H1 (cell line): ENCODE measurements at regions not wholly inside any gene's neighbourhood (a gene's known extent, or its start where the extent isn't known, plus 50 kb on each side); places are given as distances from the start of the nearest gene placed in this dataset.
"Not testable (repeated sequence)": the region's sequence is repeated elsewhere in the genome, so short reads cannot be mapped to it uniquely, and the experiment has no call there.

Experiments used
- CTCF ChIP-seq, 3 experiments: IDR thresholded peaks; 1 replicate in 2 of 3; 2 replicates in 1 of 3; pipeline versions ENCODE4 v1.5.1 to v1.6.1; 2011; ENCODE audit warnings: low read length in 3 of 3, mild to moderate bottlenecking in 3 of 3, inconsistent platforms in 2 of 3, low read depth in 1 of 3, moderate library complexity in 1 of 3; ENCODE audit not compliant: insufficient read depth in 1 of 3; ENCODE audit errors: control extremely low read depth in 1 of 3
- EP300 ChIP-seq, 2 experiments: IDR thresholded peaks; 1 replicate in 1 of 2; 2 replicates in 1 of 2; pipeline ENCODE4 v1.6.1; 2011 to 2012; ENCODE audit warnings: low read depth in 2 of 2, low read length in 2 of 2, mild to moderate bottlenecking in 2 of 2, borderline replicate concordance in 1 of 2, inconsistent platforms in 1 of 2, moderate library complexity in 1 of 2
- GABPA ChIP-seq: IDR thresholded peaks from 2 replicates; pipeline ENCODE4 v1.6.1; 2011; ENCODE audit warnings: mild to moderate bottlenecking, low read length, moderate library complexity, borderline replicate concordance; ENCODE audit not compliant: insufficient read depth
- POLR2A ChIP-seq, 2 experiments: IDR thresholded peaks; 1 replicate in 1 of 2; 2 replicates in 1 of 2; pipeline ENCODE4 v1.6.1; 2011; ENCODE audit warnings: low read depth in 2 of 2, low read length in 2 of 2, mild to moderate bottlenecking in 2 of 2; ENCODE audit errors: control extremely low read depth in 1 of 2
- RFX5 ChIP-seq: IDR thresholded peaks from 2 replicates; pipeline ENCODE4 v1.6.1; 2011; ENCODE audit warnings: low read depth, low read length, improper control_type of control experiment, borderline replicate concordance
- TCF12 ChIP-seq: IDR thresholded peaks from 2 replicates; pipeline ENCODE4 v1.6.1; 2011; ENCODE audit warnings: low read depth, mild to moderate bottlenecking, low read length
- TEAD4 ChIP-seq: IDR thresholded peaks from 2 replicates; pipeline ENCODE4 v1.6.1; 2012; ENCODE audit warnings: low read depth, low read length, inconsistent platforms, mixed read lengths
- USF2 ChIP-seq: IDR thresholded peaks from 2 replicates; pipeline ENCODE4 v1.6.1; 2011; ENCODE audit warnings: low read length, improper control_type of control experiment

- TF ChIP-seq TEAD4; EP300 (IDR thresholded peaks at IDR 0.05; ENCODE audit: borderline replicate concordance in 1 of 2, low read depth in 2 of 2, low read length in 2 of 2); RFX5; CTCF (IDR thresholded peaks at IDR 0.05; ENCODE audit: control extremely low read depth in 1 of 3, insufficient read depth in 1 of 3, low read depth in 1 of 3, low read length in 3 of 3); USF2; GABPA; POLR2A (IDR thresholded peaks at IDR 0.05; ENCODE audit: control extremely low read depth in 1 of 2, low read depth in 2 of 2, low read length in 2 of 2); TCF12: not testable (repeated sequence)
Observed at GRCh38 chr17:27365329-27365945, 71.5 kb downstream of the WSB1 start.
